HepG2 (cell line): ENCODE measurements at regions not wholly inside any gene's neighbourhood (a gene's known extent, or its start where the extent isn't known, plus 50 kb on each side); places are given as distances from the start of the nearest gene placed in this dataset.

Experiments used
- ERF ChIP-seq: IDR thresholded peaks from 2 replicates; pipeline ENCODE4 v1.6.1; 2018; ENCODE audit warnings: missing biosample characterization, missing genetic modification reagents
- ETS1 ChIP-seq: sonication (generic); formaldehyde crosslinking; IDR thresholded peaks from 2 replicates; pipeline ENCODE4 v1.4.0; 2020; ENCODE audit warnings: missing genetic modification reagents
- EZH2 ChIP-seq: conservative IDR thresholded peaks from 2 replicates; pipeline ENCODE4 v1.6.1; 2012; ENCODE audit warnings: mild to moderate bottlenecking, low read depth, low read length, moderate library complexity
- HNRNPK ChIP-seq: fragments of 200-400 bp; formaldehyde crosslinking; IDR thresholded peaks from 2 replicates; pipeline ENCODE4 v1.6.1; 2018; ENCODE audit warnings: low read length, low read depth, moderate library complexity, mild to moderate bottlenecking; ENCODE audit not compliant: poor library complexity, severe bottlenecking
- JUN ChIP-seq: sonication (generic); formaldehyde crosslinking; IDR thresholded peaks from 2 replicates; pipeline ENCODE4 v1.4.0; 2020; ENCODE audit warnings: mild to moderate bottlenecking, missing genetic modification reagents
- MYC ChIP-seq: sonication (generic); formaldehyde crosslinking; IDR thresholded peaks from 2 replicates; pipeline ENCODE4 v1.9.0; 2021; ENCODE audit warnings: missing genetic modification reagents, borderline replicate concordance
- MYNN ChIP-seq: sonication (generic); formaldehyde crosslinking; IDR thresholded peaks from 2 replicates; pipeline ENCODE4 v1.4.0; 2020; ENCODE audit warnings: mild to moderate bottlenecking, low read depth, missing genetic modification reagents
- POLR2AphosphoS5 ChIP-seq: IDR thresholded peaks from 2 replicates; pipeline ENCODE4 v1.6.1; 2012; ENCODE audit warnings: low read depth, low read length
- TP53 ChIP-seq: sonication (generic); formaldehyde crosslinking; conservative IDR thresholded peaks from 2 replicates; pipeline ENCODE4 v1.4.0; 2020; ENCODE audit warnings: missing genetic modification reagents
- ZBTB25 ChIP-seq: IDR thresholded peaks from 2 replicates; pipeline ENCODE4 v1.6.1; 2018; ENCODE audit warnings: missing genetic modification reagents
- ZIK1 ChIP-seq: sonication (generic); formaldehyde crosslinking; IDR thresholded peaks from 2 replicates; pipeline ENCODE4 v1.5.0; 2020; ENCODE audit warnings: mild to moderate bottlenecking, low read depth, missing genetic modification reagents, borderline replicate concordance
- TF ChIP-seq, protein P1 (sequence below): sonication (generic); formaldehyde crosslinking; IDR thresholded peaks from 2 replicates; pipeline ENCODE4 v1.5.0; 2020; ENCODE audit warnings: mild to moderate bottlenecking, missing genetic modification reagents, moderate library complexity
- TF ChIP-seq, protein P2 (sequence below), 2 experiments: sonication (generic) in 1 of 2; formaldehyde crosslinking in 1 of 2; IDR thresholded peaks; 2 replicates each; pipeline versions ENCODE4 v1.5.1 to v1.6.1; 2011 to 2020; ENCODE audit warnings: borderline replicate concordance in 1 of 2, low read depth in 1 of 2, low read length in 1 of 2, mild to moderate bottlenecking in 1 of 2, missing genetic modification reagents in 1 of 2, moderate library complexity in 1 of 2
- TF ChIP-seq, protein P3 (sequence below), 2 experiments: sonication (generic) in 1 of 2; formaldehyde crosslinking in 1 of 2; IDR thresholded peaks; 2 replicates each; pipeline versions ENCODE4 v1.4.0 to v1.6.1; 2016 to 2020; ENCODE audit warnings: borderline replicate concordance in 1 of 2, low read depth in 1 of 2, mild to moderate bottlenecking in 1 of 2, missing genetic modification reagents in 1 of 2

DNA sequence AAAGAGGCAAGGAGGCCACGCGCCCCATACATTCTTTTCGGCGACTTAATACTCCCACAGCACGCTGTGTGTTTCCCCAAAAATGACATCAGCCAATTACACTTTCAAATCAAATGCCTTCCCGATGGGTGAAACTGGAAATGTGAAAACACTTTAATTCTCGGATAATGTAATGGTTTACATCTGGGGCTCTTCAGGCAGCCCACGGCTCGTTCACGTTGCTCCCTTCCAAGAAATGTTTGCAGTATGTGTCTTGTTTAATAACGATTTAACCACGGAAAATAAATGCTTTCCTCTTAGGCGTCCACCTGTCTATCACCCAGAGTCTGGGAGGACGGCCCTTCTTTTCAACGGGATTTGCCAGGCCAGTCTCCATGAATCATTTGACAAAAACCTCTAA is 272.5 kb downstream of the SHOX start:
- no peak for TF ChIP-seq EZH2
- no peak for TF ChIP-seq ERF (CRISPR knock-in tag)
- TF ChIP-seq, protein P1, sequence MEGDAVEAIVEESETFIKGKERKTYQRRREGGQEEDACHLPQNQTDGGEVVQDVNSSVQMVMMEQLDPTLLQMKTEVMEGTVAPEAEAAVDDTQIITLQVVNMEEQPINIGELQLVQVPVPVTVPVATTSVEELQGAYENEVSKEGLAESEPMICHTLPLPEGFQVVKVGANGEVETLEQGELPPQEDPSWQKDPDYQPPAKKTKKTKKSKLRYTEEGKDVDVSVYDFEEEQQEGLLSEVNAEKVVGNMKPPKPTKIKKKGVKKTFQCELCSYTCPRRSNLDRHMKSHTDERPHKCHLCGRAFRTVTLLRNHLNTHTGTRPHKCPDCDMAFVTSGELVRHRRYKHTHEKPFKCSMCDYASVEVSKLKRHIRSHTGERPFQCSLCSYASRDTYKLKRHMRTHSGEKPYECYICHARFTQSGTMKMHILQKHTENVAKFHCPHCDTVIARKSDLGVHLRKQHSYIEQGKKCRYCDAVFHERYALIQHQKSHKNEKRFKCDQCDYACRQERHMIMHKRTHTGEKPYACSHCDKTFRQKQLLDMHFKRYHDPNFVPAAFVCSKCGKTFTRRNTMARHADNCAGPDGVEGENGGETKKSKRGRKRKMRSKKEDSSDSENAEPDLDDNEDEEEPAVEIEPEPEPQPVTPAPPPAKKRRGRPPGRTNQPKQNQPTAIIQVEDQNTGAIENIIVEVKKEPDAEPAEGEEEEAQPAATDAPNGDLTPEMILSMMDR (CRISPR knock-in tag): no peak
- TF ChIP-seq ETS1 (CRISPR knock-in tag): no peak
- no peak for TF ChIP-seq ZIK1 (CRISPR knock-in tag)
- no peak for TF ChIP-seq MYC (CRISPR knock-in tag)
- no peak for TF ChIP-seq ZBTB25 (CRISPR knock-in tag)
- TF ChIP-seq HNRNPK: no peak
- no peak for TF ChIP-seq MYNN (CRISPR knock-in tag)
- TF ChIP-seq, protein P2, sequence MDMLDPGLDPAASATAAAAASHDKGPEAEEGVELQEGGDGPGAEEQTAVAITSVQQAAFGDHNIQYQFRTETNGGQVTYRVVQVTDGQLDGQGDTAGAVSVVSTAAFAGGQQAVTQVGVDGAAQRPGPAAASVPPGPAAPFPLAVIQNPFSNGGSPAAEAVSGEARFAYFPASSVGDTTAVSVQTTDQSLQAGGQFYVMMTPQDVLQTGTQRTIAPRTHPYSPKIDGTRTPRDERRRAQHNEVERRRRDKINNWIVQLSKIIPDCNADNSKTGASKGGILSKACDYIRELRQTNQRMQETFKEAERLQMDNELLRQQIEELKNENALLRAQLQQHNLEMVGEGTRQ (IDR thresholded peaks at IDR 0.05; ENCODE audit: low read depth, low read length): no peak
- TF ChIP-seq, protein P2 (CRISPR knock-in tag; IDR thresholded peaks at IDR 0.05; ENCODE audit: borderline replicate concordance): no peak
- TF ChIP-seq TP53 (CRISPR knock-in tag): no peak
- no peak for TF ChIP-seq POLR2AphosphoS5
- TF ChIP-seq JUN (CRISPR knock-in tag): no peak
- TF ChIP-seq, protein P3, sequence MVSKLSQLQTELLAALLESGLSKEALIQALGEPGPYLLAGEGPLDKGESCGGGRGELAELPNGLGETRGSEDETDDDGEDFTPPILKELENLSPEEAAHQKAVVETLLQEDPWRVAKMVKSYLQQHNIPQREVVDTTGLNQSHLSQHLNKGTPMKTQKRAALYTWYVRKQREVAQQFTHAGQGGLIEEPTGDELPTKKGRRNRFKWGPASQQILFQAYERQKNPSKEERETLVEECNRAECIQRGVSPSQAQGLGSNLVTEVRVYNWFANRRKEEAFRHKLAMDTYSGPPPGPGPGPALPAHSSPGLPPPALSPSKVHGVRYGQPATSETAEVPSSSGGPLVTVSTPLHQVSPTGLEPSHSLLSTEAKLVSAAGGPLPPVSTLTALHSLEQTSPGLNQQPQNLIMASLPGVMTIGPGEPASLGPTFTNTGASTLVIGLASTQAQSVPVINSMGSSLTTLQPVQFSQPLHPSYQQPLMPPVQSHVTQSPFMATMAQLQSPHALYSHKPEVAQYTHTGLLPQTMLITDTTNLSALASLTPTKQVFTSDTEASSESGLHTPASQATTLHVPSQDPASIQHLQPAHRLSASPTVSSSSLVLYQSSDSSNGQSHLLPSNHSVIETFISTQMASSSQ (IDR thresholded peaks at IDR 0.05; ENCODE audit: low read depth): no peak
- TF ChIP-seq, protein P3 (CRISPR knock-in tag; IDR thresholded peaks at IDR 0.05; ENCODE audit: borderline replicate concordance): no peak
